ENCODE measurements at regions not wholly inside any gene's neighbourhood (a gene's known extent, or its start where the extent isn't known, plus 50 kb on each side); places are given as distances from the start of the nearest gene placed in this dataset.

DNA sequence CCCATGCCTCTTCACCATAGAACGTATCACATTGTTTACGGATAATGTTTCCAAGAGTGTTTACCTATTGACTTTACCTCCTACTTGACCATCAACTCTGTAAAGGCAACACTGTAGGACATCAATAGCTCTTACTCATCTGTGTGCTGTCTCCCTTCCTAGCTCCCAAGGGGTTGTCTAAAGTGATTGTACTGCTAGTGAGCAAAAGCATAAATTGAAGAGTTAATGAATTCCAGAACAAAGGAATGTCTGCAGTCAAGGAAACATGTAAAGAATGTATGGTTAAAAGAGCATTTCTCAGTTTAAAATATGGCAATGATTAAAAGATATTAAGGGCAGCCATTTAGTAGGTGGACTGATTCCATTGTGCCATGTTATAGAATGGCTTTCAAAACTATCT lies 985.4 kb downstream of the TBC1D32 start:
- TF ChIP-seq, protein P1, sequence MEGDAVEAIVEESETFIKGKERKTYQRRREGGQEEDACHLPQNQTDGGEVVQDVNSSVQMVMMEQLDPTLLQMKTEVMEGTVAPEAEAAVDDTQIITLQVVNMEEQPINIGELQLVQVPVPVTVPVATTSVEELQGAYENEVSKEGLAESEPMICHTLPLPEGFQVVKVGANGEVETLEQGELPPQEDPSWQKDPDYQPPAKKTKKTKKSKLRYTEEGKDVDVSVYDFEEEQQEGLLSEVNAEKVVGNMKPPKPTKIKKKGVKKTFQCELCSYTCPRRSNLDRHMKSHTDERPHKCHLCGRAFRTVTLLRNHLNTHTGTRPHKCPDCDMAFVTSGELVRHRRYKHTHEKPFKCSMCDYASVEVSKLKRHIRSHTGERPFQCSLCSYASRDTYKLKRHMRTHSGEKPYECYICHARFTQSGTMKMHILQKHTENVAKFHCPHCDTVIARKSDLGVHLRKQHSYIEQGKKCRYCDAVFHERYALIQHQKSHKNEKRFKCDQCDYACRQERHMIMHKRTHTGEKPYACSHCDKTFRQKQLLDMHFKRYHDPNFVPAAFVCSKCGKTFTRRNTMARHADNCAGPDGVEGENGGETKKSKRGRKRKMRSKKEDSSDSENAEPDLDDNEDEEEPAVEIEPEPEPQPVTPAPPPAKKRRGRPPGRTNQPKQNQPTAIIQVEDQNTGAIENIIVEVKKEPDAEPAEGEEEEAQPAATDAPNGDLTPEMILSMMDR (IDR thresholded peaks at IDR 0.05) = no peak

DNA sequence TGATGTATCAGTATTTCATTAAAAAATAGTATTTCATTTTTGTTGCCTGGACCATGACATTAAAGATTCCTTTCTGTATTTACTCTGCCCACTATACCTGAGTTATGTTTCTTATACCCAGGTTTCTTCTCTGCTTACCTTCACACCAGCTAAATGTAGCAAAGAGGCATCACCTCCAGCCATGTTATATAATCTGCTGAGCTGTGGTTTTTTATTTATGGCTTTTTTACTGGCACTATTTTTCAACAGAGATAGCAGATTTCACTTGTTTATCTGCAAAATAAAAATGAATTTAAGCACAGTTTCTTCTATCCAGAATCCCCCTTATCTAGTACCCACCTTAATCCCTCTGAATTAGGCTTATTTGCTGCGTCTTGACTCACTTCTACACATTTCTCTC lies 979.0 kb upstream of the MAN1A1 start:
- H3K9me3 ChIP-seq = no peaks in the 10 kb centered on the region
- H3K4me3 ChIP-seq = no peak overlapping the region
- DNase-seq (no peak), ATAC-seq (no peak)
- no peaks in the 10 kb centered on the region for H3K4me1 ChIP-seq (ENCODE audit: low read depth)
- no peaks in the 10 kb centered on the region for H3K36me3 ChIP-seq (ENCODE audit: low read depth)
- TF ChIP-seq, protein P1 (IDR thresholded peaks at IDR 0.05) = no peak
- intact Hi-C loops (cut with DNase I, micrococcal nuclease) = no loop called here

More for the DNA sequence above, 985.4 kb downstream of the TBC1D32 start:
- ATAC-seq (no peak), DNase-seq (no peak)
- intact Hi-C loops (cut with DNase I, micrococcal nuclease) = no loop called here
- no peaks in the 10 kb centered on the region for H3K9me3 ChIP-seq
- H3K4me1 ChIP-seq (ENCODE audit: low read depth) = no peaks in the 10 kb centered on the region
- no peak overlapping the region for H3K4me3 ChIP-seq
- H3K36me3 ChIP-seq (ENCODE audit: low read depth) = no peaks in the 10 kb centered on the region

DNA sequence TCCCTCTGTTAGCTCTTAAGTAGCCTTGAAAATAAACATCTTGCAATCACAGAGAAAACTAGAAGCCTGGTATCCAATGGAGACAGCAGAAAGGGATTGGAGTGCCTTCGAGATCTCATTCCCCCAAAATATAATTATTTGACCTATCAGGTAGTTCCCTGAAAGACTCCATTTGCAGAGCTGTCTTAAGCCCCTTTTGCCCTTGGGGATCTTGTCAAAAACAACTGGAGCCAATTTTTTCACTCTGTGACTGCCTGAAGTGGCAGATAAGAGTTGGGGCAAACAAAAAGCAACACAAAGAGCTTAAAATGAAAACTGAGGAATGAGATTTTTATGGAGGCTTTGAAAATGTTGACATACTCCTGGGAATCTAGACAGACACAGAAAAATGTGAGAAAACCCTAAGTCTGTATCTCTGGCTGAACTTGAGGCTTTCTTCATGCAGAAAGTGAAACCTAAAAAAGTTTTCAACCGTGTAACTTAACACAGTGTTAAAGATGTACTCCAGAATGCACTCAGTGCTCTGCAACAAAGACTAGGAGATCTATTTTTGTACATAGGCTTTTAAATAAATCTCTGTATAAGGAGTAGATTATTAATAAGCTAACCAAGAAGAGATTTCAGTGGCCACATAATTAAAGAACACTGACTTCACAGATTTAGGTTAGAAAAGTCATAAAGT lies 971.1 kb upstream of the MAN1A1 start:
- ATAC-seq = no peak
- intact Hi-C loops (cut with DNase I, micrococcal nuclease) = no loop called here
- TF ChIP-seq, protein P1 (IDR thresholded peaks at IDR 0.05) = no peak
- Histone ChIP-seq H3K36me3 (ENCODE audit: low read depth) (no peaks in the 10 kb centered on the region), H3K4me1 (ENCODE audit: low read depth) (no peaks in the 10 kb centered on the region), H3K9me3 (peaks cover 8% of the 10 kb centered on the region), H3K4me3 (no peak overlapping the region)
- DNase-seq = no peak

DNA sequence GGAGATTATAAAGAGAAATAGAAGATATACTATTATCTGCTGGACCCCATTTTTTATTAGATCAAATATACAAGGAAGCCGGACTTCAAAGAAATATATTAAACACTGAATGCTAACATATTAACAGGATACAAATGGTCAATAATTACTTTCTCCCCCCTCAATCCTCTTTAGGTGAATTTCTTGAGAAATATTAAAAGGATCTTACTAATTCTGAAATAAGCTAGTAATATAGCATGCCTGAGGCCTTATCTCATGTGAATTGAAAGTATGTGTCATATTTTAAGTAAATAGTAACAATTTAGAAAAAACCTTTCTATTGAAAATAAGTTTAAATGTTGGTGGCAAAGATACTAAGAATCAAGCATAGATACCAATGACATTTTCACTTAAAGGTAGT lies 954.7 kb upstream of the MAN1A1 start:
- Histone ChIP-seq H3K36me3 (ENCODE audit: low read depth) (no peaks in the 10 kb centered on the region), H3K4me3 (no peak overlapping the region), H3K4me1 (ENCODE audit: low read depth) (no peaks in the 10 kb centered on the region), H3K9me3 (no peaks in the 10 kb centered on the region)
- ATAC-seq = no peak
- intact Hi-C loops (cut with DNase I, micrococcal nuclease) = no loop called here
- DNase-seq = no peak
- TF ChIP-seq, protein P1 (IDR thresholded peaks at IDR 0.05) = no peak

DNA sequence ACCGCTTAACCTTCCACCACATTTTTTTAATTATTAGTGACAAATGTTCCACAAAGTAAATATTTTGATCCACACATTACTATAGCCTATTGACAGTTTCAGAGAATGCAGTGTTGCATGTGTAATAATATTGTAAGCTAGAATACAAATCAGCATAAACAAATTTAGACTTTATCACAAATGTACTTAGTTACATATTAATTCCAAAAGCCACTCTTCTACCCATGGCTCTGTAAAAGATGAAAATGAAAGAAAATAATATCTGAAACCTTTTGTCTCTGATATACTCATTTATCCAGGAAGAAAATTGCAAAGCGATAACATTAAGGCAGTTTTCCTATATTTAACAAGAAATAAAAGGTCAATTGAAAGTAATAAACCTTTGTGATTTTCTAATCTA lies 954.0 kb upstream of the MAN1A1 start:
- H3K4me1 ChIP-seq (ENCODE audit: low read depth) = no peaks in the 10 kb centered on the region
- H3K36me3 ChIP-seq (ENCODE audit: low read depth) = no peaks in the 10 kb centered on the region
- intact Hi-C loops (cut with DNase I, micrococcal nuclease) = no loop called here
- H3K4me3 ChIP-seq = no peak overlapping the region
- no peaks in the 10 kb centered on the region for H3K9me3 ChIP-seq
- ATAC-seq = no peak
- TF ChIP-seq, protein P1 (IDR thresholded peaks at IDR 0.05) = no peak
- DNase-seq = no peak

DNA sequence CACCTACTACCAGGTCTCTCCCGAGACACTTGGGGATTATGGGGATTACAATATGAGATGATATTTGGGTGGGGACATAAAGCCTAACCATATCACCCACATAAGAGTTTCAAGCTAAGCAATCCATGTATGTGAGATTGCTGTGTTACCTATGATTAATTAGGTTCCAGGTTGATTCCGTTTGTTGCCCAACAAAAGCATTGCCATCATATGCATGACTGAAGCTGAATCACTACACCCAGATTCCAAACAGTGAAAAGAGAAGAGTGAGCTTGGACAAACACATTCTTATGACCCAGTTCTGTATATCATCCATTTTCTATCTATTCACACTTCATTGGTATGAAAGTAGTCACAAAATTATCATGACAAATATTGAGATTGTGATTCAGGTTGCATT lies 952.5 kb upstream of the MAN1A1 start:
- intact Hi-C loops (cut with DNase I, micrococcal nuclease) = no loop called here
- ATAC-seq (no peak), DNase-seq (no peak)
- no peaks in the 10 kb centered on the region for H3K36me3 ChIP-seq (ENCODE audit: low read depth)
- no peaks in the 10 kb centered on the region for H3K9me3 ChIP-seq
- TF ChIP-seq, protein P1 (IDR thresholded peaks at IDR 0.05) = no peak
- no peak overlapping the region for H3K4me3 ChIP-seq
- no peaks in the 10 kb centered on the region for H3K4me1 ChIP-seq (ENCODE audit: low read depth)
